ENCODE measurements at regions not wholly inside any gene's neighbourhood (a gene's known extent, or its start where the extent isn't known, plus 50 kb on each side); places are given as distances from the start of the nearest gene placed in this dataset.
"Not testable (repeated sequence)": the region's sequence is repeated elsewhere in the genome, so short reads cannot be mapped to it uniquely, and the experiment has no call there.

GRCh38 chr1:105004515-105004914, 1254.8 kb downstream of the AMY1C start:
- DNase-seq: no peak

- DNase-seq: no peak
These were observed 1256.0 kb downstream of the AMY1C start for GRCh38 chr1:105005594-105006195.

- no peak for DNase-seq
These were observed 1267.9 kb downstream of the AMY1C start for GRCh38 chr1:105017587-105017986.

GRCh38 chr1:105023719-105024118, 1274.0 kb downstream of the AMY1C start:
- no peak for DNase-seq

- DNase-seq: no peak
These were observed 1278.3 kb downstream of the AMY1C start for GRCh38 chr1:105027838-105028471.

- no peak for DNase-seq
These were observed 1322.7 kb downstream of the AMY1C start for GRCh38 chr1:105072446-105072845.

GRCh38 chr1:105072850-105073249, 1323.2 kb downstream of the AMY1C start:
- DNase-seq: peak; percentile 20

- DNase-seq: no peak
These were observed 1324.0 kb downstream of the AMY1C start for GRCh38 chr1:105073660-105074059.

- DNase-seq: no peak
These were observed 1333.9 kb downstream of the AMY1C start for GRCh38 chr1:105083611-105084010.

GRCh38 chr1:105087506-105087905, 1337.8 kb downstream of the AMY1C start:
- no peak for DNase-seq

GRCh38 chr1:105088166-105088565, 1338.5 kb downstream of the AMY1C start:
- no peak for DNase-seq

- DNase-seq: not testable (repeated sequence)
These were observed 1344.2 kb downstream of the AMY1C start for GRCh38 chr1:105093893-105094292.

GRCh38 chr1:105100102-105100501, 1350.4 kb downstream of the AMY1C start:
- peak; percentile 24 for DNase-seq

GRCh38 chr1:105101261-105101660, 1351.6 kb downstream of the AMY1C start:
- peak; percentile 83 for DNase-seq

- peak; percentile 92 for DNase-seq
These were observed 1352.7 kb downstream of the AMY1C start for GRCh38 chr1:105102371-105102770.

GRCh38 chr1:105122041-105122440, 1372.3 kb downstream of the AMY1C start:
- DNase-seq: peak; percentile 31

GRCh38 chr1:105137543-105138457, 1388.1 kb downstream of the AMY1C start:
- peak; percentile 55 for DNase-seq

GRCh38 chr1:105138458-105138893, 1388.8 kb downstream of the AMY1C start:
- no peak for DNase-seq

GRCh38 chr1:105172788-105173187, 1423.1 kb downstream of the AMY1C start:
- DNase-seq: no peak

- no peak for DNase-seq
These were observed 1431.1 kb downstream of the AMY1C start for GRCh38 chr1:105180789-105181188.

GRCh38 chr1:105204836-105205371, 1455.2 kb downstream of the AMY1C start:
- DNase-seq: no peak

- DNase-seq: no peak
These were observed 1458.9 kb downstream of the AMY1C start for GRCh38 chr1:105208581-105208980.

- no peak for DNase-seq
These were observed 1461.0 kb downstream of the AMY1C start for GRCh38 chr1:105210747-105211146.

Measured in hematopoietic multipotent progenitor cell treated with erythropoietin and hydrocortisone succinate and interleukin-3 and kit ligand, for 6 days (in vitro differentiated cells).